Peyer's patch (tissue), 4 donors: ENCODE measurements at regions not wholly inside any gene's neighbourhood (a gene's known extent, or its start where the extent isn't known, plus 50 kb on each side); places are given as distances from the start of the nearest gene placed in this dataset.

Source experiments
- CTCF ChIP-seq, 6 experiments: fragments of 450-650 bp in 4 of 6; fragments of 200-600 bp in 2 of 6; sonication (generic) in 1 of 6; IDR thresholded peaks; one replicate each; pipeline ENCODE4 v1.5.1; 2017 to 2019; ENCODE audit warnings: antibody characterized with exemption in 6 of 6, mild to moderate bottlenecking in 3 of 6, moderate library complexity in 1 of 6
- POLR2A ChIP-seq, 2 donors: fragments of 450-650 bp; IDR thresholded peaks; one replicate each; pipeline ENCODE4 v1.5.1; 2017; ENCODE audit warnings: antibody characterized with exemption in 2 of 2, mild to moderate bottlenecking in 2 of 2, moderate library complexity in 2 of 2

GRCh38 chr16:49051576-49051975 lies 230.1 kb downstream of the CBLN1 start:
- TF ChIP-seq POLR2A (IDR thresholded peaks at IDR 0.05), result no peak
- no peak for TF ChIP-seq CTCF (IDR thresholded peaks at IDR 0.05)
